ENCODE measurements at regions not wholly inside any gene's neighbourhood (a gene's known extent, or its start where the extent isn't known, plus 50 kb on each side); places are given as distances from the start of the nearest gene placed in this dataset.

DNA sequence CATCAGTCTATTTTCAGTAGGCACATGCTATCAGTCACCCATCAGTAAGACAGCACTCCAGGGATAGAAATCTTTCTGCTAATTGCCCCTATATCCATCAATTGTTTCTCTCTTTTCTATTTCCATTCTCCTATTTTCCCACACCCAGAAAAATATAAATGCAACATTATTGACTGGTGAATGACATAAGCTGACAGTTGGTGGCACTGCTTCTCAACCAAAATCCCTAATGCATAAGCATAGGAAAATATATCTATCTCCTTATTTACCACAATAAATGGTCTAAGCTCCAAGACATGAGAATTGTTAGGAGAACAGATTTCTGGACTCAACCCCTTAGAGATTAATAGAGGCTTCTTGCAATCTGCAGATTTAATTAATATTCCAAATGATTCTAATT is 64.0 kb upstream of the REG3A start:
- TF ChIP-seq, protein P1, sequence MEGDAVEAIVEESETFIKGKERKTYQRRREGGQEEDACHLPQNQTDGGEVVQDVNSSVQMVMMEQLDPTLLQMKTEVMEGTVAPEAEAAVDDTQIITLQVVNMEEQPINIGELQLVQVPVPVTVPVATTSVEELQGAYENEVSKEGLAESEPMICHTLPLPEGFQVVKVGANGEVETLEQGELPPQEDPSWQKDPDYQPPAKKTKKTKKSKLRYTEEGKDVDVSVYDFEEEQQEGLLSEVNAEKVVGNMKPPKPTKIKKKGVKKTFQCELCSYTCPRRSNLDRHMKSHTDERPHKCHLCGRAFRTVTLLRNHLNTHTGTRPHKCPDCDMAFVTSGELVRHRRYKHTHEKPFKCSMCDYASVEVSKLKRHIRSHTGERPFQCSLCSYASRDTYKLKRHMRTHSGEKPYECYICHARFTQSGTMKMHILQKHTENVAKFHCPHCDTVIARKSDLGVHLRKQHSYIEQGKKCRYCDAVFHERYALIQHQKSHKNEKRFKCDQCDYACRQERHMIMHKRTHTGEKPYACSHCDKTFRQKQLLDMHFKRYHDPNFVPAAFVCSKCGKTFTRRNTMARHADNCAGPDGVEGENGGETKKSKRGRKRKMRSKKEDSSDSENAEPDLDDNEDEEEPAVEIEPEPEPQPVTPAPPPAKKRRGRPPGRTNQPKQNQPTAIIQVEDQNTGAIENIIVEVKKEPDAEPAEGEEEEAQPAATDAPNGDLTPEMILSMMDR (conservative IDR thresholded peaks at IDR 0.05; ENCODE audit: low read depth in 2 of 2), result peak; percentile 27 to 48
- TF ChIP-seq CREB1 (CRISPR knock-in tag; IDR thresholded peaks at IDR 0.05; ENCODE audit: low read depth), result no peak
- TF ChIP-seq JUNB (IDR thresholded peaks at IDR 0.05; ENCODE audit: unreplicated experiment), result no peak
- no peak for TF ChIP-seq POLR2AphosphoS5 (IDR thresholded peaks at IDR 0.05; ENCODE audit: low read depth)
- no peak for TF ChIP-seq EZH2phosphoT487 (IDR thresholded peaks at IDR 0.05; ENCODE audit: unreplicated experiment)
- no peak for TF ChIP-seq EZH2 (IDR thresholded peaks at IDR 0.05; ENCODE audit: low read depth, unreplicated experiment)
- TF ChIP-seq, protein P2, sequence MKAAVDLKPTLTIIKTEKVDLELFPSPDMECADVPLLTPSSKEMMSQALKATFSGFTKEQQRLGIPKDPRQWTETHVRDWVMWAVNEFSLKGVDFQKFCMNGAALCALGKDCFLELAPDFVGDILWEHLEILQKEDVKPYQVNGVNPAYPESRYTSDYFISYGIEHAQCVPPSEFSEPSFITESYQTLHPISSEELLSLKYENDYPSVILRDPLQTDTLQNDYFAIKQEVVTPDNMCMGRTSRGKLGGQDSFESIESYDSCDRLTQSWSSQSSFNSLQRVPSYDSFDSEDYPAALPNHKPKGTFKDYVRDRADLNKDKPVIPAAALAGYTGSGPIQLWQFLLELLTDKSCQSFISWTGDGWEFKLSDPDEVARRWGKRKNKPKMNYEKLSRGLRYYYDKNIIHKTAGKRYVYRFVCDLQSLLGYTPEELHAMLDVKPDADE (IDR thresholded peaks at IDR 0.05), result no peak
- TF ChIP-seq, protein P3, sequence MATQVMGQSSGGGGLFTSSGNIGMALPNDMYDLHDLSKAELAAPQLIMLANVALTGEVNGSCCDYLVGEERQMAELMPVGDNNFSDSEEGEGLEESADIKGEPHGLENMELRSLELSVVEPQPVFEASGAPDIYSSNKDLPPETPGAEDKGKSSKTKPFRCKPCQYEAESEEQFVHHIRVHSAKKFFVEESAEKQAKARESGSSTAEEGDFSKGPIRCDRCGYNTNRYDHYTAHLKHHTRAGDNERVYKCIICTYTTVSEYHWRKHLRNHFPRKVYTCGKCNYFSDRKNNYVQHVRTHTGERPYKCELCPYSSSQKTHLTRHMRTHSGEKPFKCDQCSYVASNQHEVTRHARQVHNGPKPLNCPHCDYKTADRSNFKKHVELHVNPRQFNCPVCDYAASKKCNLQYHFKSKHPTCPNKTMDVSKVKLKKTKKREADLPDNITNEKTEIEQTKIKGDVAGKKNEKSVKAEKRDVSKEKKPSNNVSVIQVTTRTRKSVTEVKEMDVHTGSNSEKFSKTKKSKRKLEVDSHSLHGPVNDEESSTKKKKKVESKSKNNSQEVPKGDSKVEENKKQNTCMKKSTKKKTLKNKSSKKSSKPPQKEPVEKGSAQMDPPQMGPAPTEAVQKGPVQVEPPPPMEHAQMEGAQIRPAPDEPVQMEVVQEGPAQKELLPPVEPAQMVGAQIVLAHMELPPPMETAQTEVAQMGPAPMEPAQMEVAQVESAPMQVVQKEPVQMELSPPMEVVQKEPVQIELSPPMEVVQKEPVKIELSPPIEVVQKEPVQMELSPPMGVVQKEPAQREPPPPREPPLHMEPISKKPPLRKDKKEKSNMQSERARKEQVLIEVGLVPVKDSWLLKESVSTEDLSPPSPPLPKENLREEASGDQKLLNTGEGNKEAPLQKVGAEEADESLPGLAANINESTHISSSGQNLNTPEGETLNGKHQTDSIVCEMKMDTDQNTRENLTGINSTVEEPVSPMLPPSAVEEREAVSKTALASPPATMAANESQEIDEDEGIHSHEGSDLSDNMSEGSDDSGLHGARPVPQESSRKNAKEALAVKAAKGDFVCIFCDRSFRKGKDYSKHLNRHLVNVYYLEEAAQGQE (IDR thresholded peaks at IDR 0.05; ENCODE audit: unreplicated experiment), result no peak
- TF ChIP-seq ZNF331 (CRISPR knock-in tag; IDR thresholded peaks at IDR 0.05; ENCODE audit: low read depth), result no peak
- TF ChIP-seq ZNF114 (CRISPR knock-in tag; IDR thresholded peaks at IDR 0.05), result no peak
- no peak for TF ChIP-seq STAT1 (IDR thresholded peaks at IDR 0.05; ENCODE audit: unreplicated experiment)
